SU-DHL-6 (cell line): ENCODE measurements at regions not wholly inside any gene's neighbourhood (a gene's known extent, or its start where the extent isn't known, plus 50 kb on each side); places are given as distances from the start of the nearest gene placed in this dataset.

ENCODE experiments used
- CTCF ChIP-seq: fragments of 200-600 bp; sonication (generic); IDR thresholded peaks from one replicate; pipeline ENCODE4 v1.5.1; 2017; ENCODE audit warnings: antibody characterized with exemption, mild to moderate bottlenecking, low read length, moderate library complexity; ENCODE audit not compliant: insufficient read depth, poor library complexity, severe bottlenecking
- EZH2phosphoT487 ChIP-seq: fragments of 200-600 bp; sonication (generic), shearing (Covaris generic); conservative IDR thresholded peaks from 2 replicates; pipeline ENCODE4 v1.6.1; 2018; ENCODE audit warnings: mild to moderate bottlenecking, antibody characterized with exemption, low read length, moderate library complexity, mixed read lengths

DNA sequence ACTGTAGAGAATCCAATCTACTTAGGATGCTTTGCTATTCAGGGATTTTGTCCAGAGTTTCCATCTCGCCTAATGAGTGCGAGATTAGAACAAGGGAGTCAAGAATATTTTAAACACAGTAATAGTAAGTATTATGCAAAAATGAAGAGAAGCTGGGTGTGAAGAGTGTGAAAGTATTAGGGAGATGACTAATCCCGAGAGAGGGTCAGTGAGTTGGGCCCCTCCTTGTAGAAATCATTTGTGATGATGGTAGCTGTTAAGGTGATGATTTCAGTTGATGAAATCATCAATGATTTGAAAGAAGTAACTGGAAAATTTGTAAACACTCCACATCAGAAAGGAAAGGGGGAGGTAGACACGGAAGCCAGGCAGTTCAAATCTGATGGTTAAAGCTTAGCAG lies 478.9 kb upstream of the MGAT4C start:
- TF ChIP-seq CTCF (no peak), EZH2phosphoT487 (no peak)
